Type B pancreatic cell (in vitro differentiated cells): ENCODE measurements at regions not wholly inside any gene's neighbourhood (a gene's known extent, or its start where the extent isn't known, plus 50 kb on each side); places are given as distances from the start of the nearest gene placed in this dataset.

Experiments
- DNase-seq: peaks from one replicate; pipeline ENCODE4 v3.0.0; 2021; ENCODE audit warnings: mixed read lengths; ENCODE audit not compliant: unreplicated experiment; ENCODE audit errors: extremely low spot score
- H3K27ac Mint-ChIP-seq: 2 replicates; pipeline ENCODE4 v1.8.0; 2021; ENCODE audit warnings: mild to moderate bottlenecking, mixed read lengths
- H3K27me3 Mint-ChIP-seq: 2 replicates; pipeline ENCODE4 v1.8.0; 2021; ENCODE audit warnings: mixed read lengths
- H3K36me3 Mint-ChIP-seq: 2 replicates; pipeline ENCODE4 v1.8.0; 2021; ENCODE audit warnings: mixed read lengths
- H3K4me1 Mint-ChIP-seq: one replicate; pipeline ENCODE4 v1.8.0; 2021; ENCODE audit warnings: mixed read lengths; ENCODE audit not compliant: unreplicated experiment
- H3K4me3 Mint-ChIP-seq: 2 replicates; pipeline ENCODE4 v1.8.0; 2021; ENCODE audit warnings: mild to moderate bottlenecking, mixed read lengths
- H3K9me3 Mint-ChIP-seq: 2 replicates; pipeline ENCODE4 v1.8.0; 2021; ENCODE audit warnings: mixed read lengths
- TF ChIP-seq, protein P1 (sequence below): fragments of 200-600 bp; sonication (generic); conservative IDR thresholded peaks from 2 replicates; pipeline ENCODE4 v1.5.0; 2021; ENCODE audit warnings: antibody characterized with exemption, mild to moderate bottlenecking

DNA sequence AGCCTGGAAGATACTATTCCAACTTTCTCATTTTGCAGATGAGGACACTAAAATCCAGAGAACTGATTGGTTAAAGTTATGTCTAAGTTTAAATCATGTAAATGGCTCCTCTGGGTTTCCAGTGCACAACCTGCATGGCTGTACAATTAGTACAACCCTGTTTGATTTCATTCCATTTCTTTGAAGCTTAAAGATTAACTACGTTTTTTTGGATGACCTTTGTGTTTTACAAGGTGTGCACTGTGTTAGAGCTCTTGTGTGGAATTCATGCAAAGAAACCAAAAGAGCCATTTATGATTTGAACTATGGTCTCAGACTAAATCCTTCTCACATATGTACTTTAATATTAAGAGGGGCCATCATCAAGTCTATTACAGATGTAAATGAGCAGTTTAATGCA is 149.5 kb downstream of the TMEM168 start:
- Mint-ChIP-seq H3K9me3 (peaks cover 4% of the 10 kb centered on the region), H3K36me3 (no peaks in the 10 kb centered on the region), H3K27me3 (no peaks in the 10 kb centered on the region), H3K4me1 (no peaks in the 10 kb centered on the region), H3K27ac (no peak overlapping the region), H3K4me3 (no peak overlapping the region)
- DNase-seq: no peak
- TF ChIP-seq, protein P1, sequence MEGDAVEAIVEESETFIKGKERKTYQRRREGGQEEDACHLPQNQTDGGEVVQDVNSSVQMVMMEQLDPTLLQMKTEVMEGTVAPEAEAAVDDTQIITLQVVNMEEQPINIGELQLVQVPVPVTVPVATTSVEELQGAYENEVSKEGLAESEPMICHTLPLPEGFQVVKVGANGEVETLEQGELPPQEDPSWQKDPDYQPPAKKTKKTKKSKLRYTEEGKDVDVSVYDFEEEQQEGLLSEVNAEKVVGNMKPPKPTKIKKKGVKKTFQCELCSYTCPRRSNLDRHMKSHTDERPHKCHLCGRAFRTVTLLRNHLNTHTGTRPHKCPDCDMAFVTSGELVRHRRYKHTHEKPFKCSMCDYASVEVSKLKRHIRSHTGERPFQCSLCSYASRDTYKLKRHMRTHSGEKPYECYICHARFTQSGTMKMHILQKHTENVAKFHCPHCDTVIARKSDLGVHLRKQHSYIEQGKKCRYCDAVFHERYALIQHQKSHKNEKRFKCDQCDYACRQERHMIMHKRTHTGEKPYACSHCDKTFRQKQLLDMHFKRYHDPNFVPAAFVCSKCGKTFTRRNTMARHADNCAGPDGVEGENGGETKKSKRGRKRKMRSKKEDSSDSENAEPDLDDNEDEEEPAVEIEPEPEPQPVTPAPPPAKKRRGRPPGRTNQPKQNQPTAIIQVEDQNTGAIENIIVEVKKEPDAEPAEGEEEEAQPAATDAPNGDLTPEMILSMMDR: no peak

DNA sequence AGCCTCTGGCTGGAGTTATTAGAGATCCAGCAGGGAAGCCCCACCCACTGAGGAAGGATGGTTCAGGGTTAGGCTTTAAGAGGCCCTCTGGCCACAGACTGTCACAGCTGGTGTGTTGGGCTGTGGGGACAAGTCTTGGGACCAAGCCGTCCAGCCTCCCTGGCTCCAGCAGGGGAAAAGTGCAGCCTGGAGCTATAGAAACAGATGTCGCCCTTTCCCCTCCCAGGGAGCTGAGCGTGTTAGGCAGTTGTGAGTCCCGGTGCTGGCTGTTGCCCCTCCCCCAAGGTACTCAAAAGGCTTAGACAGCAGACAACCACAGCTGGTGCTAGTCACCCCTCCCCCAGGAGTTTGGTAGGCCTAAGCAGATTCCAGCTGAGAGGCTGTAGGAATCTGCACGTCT is 143.4 kb downstream of the TMEM168 start:
- TF ChIP-seq, protein P1: no peak
- no peak overlapping the region for H3K4me3 Mint-ChIP-seq
- no peaks in the 10 kb centered on the region for H3K27me3 Mint-ChIP-seq
- no peaks in the 10 kb centered on the region for H3K36me3 Mint-ChIP-seq
- no peak for DNase-seq
- no peaks in the 10 kb centered on the region for H3K4me1 Mint-ChIP-seq
- peaks cover 16% of the 10 kb centered on the region for H3K9me3 Mint-ChIP-seq
- no peak overlapping the region for H3K27ac Mint-ChIP-seq

GRCh38 chr7:112648781-112649180 is 141.4 kb downstream of the TMEM168 start:
- no peak for DNase-seq
- Mint-ChIP-seq H3K27ac (no peak overlapping the region), H3K4me1 (no peaks in the 10 kb centered on the region), H3K4me3 (no peak overlapping the region), H3K27me3 (no peaks in the 10 kb centered on the region), H3K36me3 (no peaks in the 10 kb centered on the region), H3K9me3 (peaks cover 16% of the 10 kb centered on the region)
- TF ChIP-seq, protein P1: no peak

DNA sequence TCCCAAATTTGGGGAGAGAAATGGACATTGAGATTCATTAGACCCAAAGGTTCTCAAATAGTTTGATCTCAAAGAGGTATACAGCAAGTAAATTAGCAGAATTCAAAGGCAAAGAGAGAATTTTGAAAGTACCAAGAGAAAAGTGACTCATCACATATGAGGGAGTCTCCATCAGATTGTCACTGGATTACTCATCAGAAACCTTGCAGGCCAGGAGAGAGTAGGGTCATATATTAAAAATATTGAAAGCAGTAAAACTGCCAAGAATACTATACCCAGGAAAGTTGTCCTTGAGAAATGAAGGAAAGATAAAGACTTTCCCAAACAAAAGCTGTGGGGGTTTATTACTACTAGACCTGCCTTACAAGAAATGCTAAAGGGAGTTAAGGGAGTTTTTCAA is 140.6 kb downstream of the TMEM168 start:
- Mint-ChIP-seq H3K27ac (no peak overlapping the region), H3K4me3 (no peak overlapping the region), H3K9me3 (peaks cover 16% of the 10 kb centered on the region), H3K36me3 (no peaks in the 10 kb centered on the region), H3K4me1 (no peaks in the 10 kb centered on the region), H3K27me3 (no peaks in the 10 kb centered on the region)
- TF ChIP-seq, protein P1: no peak
- no peak for DNase-seq

GRCh38 chr7:112654322-112655216 is 135.6 kb downstream of the TMEM168 start:
- H3K36me3 Mint-ChIP-seq: no peaks in the 10 kb centered on the region
- H3K27ac Mint-ChIP-seq: no peak overlapping the region
- no peaks in the 10 kb centered on the region for H3K27me3 Mint-ChIP-seq
- peaks cover 2% of the 10 kb centered on the region for H3K9me3 Mint-ChIP-seq
- TF ChIP-seq, protein P1: no peak
- no peak overlapping the region for H3K4me3 Mint-ChIP-seq
- DNase-seq: no peak
- H3K4me1 Mint-ChIP-seq: no peaks in the 10 kb centered on the region
